Choroid plexus epithelial cell (primary cell): ENCODE measurements at regions not wholly inside any gene's neighbourhood (a gene's known extent, or its start where the extent isn't known, plus 50 kb on each side); places are given as distances from the start of the nearest gene placed in this dataset.

Experiments
- DNase-seq: peaks from one replicate; pipeline ENCODE4 v3.0.0-alpha.2; 2010; ENCODE audit warnings: low read depth
- H3K4me3 ChIP-seq: 2 replicates; pipeline ENCODE4 v1.5.1; 2011; ENCODE audit warnings: low read depth, mild to moderate bottlenecking, control low read depth, low read length, moderate library complexity
- CTCF ChIP-seq: conservative IDR thresholded peaks from 2 replicates; pipeline ENCODE4 v1.5.1; 2011; ENCODE audit warnings: low read depth, mild to moderate bottlenecking, control low read depth, inconsistent platforms, low read length, moderate library complexity

- TF ChIP-seq CTCF, result no peak
- H3K4me3 ChIP-seq, result no peak overlapping the region
- DNase-seq, result no peak
Measured at GRCh38 chr4:81881855-81882621, 410.3 kb upstream of the RASGEF1B start.

GRCh38 chr4:81876106-81876505, 404.4 kb upstream of the RASGEF1B start:
- DNase-seq, result no peak
- no peak for TF ChIP-seq CTCF
- no peak overlapping the region for H3K4me3 ChIP-seq

GRCh38 chr4:81874661-81875515, 403.2 kb upstream of the RASGEF1B start:
- DNase-seq, result no peak
- H3K4me3 ChIP-seq, result no peak overlapping the region
- TF ChIP-seq CTCF, result no peak

- no peak overlapping the region for H3K4me3 ChIP-seq
- no peak for DNase-seq
- no peak for TF ChIP-seq CTCF
Measured at GRCh38 chr4:81870275-81870674, 398.6 kb upstream of the RASGEF1B start.

GRCh38 chr4:81860111-81860510, 388.4 kb upstream of the RASGEF1B start:
- DNase-seq, result no peak
- TF ChIP-seq CTCF, result no peak
- no peak overlapping the region for H3K4me3 ChIP-seq

GRCh38 chr4:81854406-81854805, 382.7 kb upstream of the RASGEF1B start:
- DNase-seq, result no peak
- no peak for TF ChIP-seq CTCF
- H3K4me3 ChIP-seq, result no peak overlapping the region
